Activated naive CD8-positive, alpha-beta T cell treated with anti-CD3 and anti-CD28 coated beads, Interleukin-2, amount 50 U/mL, for 24 hours (primary cell): ENCODE measurements at regions not wholly inside any gene's neighbourhood (a gene's known extent, or its start where the extent isn't known, plus 50 kb on each side); places are given as distances from the start of the nearest gene placed in this dataset.
"Not testable (repeated sequence)": the region's sequence is repeated elsewhere in the genome, so short reads cannot be mapped to it uniquely, and the experiment has no call there.

ENCODE experiments used
- ATAC-seq: fragments of 150-1000 bp; cut with Tn5 transposase; one replicate; pipeline ENCODE4 v1.10.0; 2021
- DNase-seq: peaks from one replicate; pipeline ENCODE4 v3.0.0; 2021
- H3K27ac Mint-ChIP-seq: one replicate; pipeline ENCODE4 v1.8.0; 2021; ENCODE audit warnings: mild to moderate bottlenecking, mixed read lengths
- H3K27me3 Mint-ChIP-seq: one replicate; pipeline ENCODE4 v1.8.0; 2021; ENCODE audit warnings: mixed read lengths
- H3K36me3 Mint-ChIP-seq: one replicate; pipeline ENCODE4 v1.8.0; 2021; ENCODE audit warnings: low read depth, mixed read lengths
- H3K4me1 Mint-ChIP-seq: one replicate; pipeline ENCODE4 v1.8.0; 2021; ENCODE audit warnings: mixed read lengths
- H3K4me3 Mint-ChIP-seq: one replicate; pipeline ENCODE4 v1.8.0; 2021; ENCODE audit warnings: mild to moderate bottlenecking, moderate library complexity, mixed read lengths
- H3K9me3 Mint-ChIP-seq: one replicate; pipeline ENCODE4 v1.8.0; 2021; ENCODE audit warnings: mixed read lengths

GRCh38 chr6:105859457-105859856 is 226.7 kb upstream of the PRDM1 start:
- DNase-seq: no peak

GRCh38 chr6:105858639-105859038 is 227.5 kb upstream of the PRDM1 start:
- H3K27me3 Mint-ChIP-seq, DNase-seq, H3K4me1 Mint-ChIP-seq, ATAC-seq, H3K27ac Mint-ChIP-seq, H3K9me3 Mint-ChIP-seq, H3K4me3 Mint-ChIP-seq, H3K36me3 Mint-ChIP-seq: not testable (repeated sequence)

More at GRCh38 chr6:105859457-105859856, 226.7 kb upstream of the PRDM1 start:
- H3K4me3 Mint-ChIP-seq: no peak overlapping the region
- peaks cover 2% of the 10 kb centered on the region for H3K4me1 Mint-ChIP-seq
- no peak overlapping the region for H3K27ac Mint-ChIP-seq
- no peaks in the 10 kb centered on the region for H3K9me3 Mint-ChIP-seq
- no peaks in the 10 kb centered on the region for H3K36me3 Mint-ChIP-seq
- H3K27me3 Mint-ChIP-seq: peaks cover 12% of the 10 kb centered on the region
- no peak for ATAC-seq

- no peaks in the 10 kb centered on the region for H3K4me1 Mint-ChIP-seq
- no peaks in the 10 kb centered on the region for H3K9me3 Mint-ChIP-seq
- ATAC-seq (no peak), DNase-seq (no peak)
- H3K27ac Mint-ChIP-seq: no peak overlapping the region
- peaks cover 6% of the 10 kb centered on the region for H3K27me3 Mint-ChIP-seq
- H3K4me3 Mint-ChIP-seq: no peak overlapping the region
- H3K36me3 Mint-ChIP-seq: no peaks in the 10 kb centered on the region
Observed at GRCh38 chr6:105855433-105855832, 230.7 kb upstream of the PRDM1 start.

GRCh38 chr6:105853979-105854378 is 232.2 kb upstream of the PRDM1 start:
- not testable (repeated sequence) for H3K4me3 Mint-ChIP-seq, H3K9me3 Mint-ChIP-seq, H3K27me3 Mint-ChIP-seq, H3K27ac Mint-ChIP-seq, H3K4me1 Mint-ChIP-seq, H3K36me3 Mint-ChIP-seq, DNase-seq, ATAC-seq

GRCh38 chr6:105851606-105852005 is 234.5 kb upstream of the PRDM1 start:
- no peaks in the 10 kb centered on the region for H3K36me3 Mint-ChIP-seq
- H3K4me3 Mint-ChIP-seq: no peak overlapping the region
- DNase-seq: no peak
- H3K27me3 Mint-ChIP-seq: peaks cover 2% of the 10 kb centered on the region
- no peak overlapping the region for H3K27ac Mint-ChIP-seq
- no peak for ATAC-seq
- no peaks in the 10 kb centered on the region for H3K9me3 Mint-ChIP-seq
- no peaks in the 10 kb centered on the region for H3K4me1 Mint-ChIP-seq

- Mint-ChIP-seq H3K27ac (no peak overlapping the region), H3K27me3 (peaks cover under 1% of the 10 kb centered on the region), H3K9me3 (no peaks in the 10 kb centered on the region), H3K4me3 (no peak overlapping the region), H3K4me1 (no peaks in the 10 kb centered on the region), H3K36me3 (no peaks in the 10 kb centered on the region)
- no peak for DNase-seq
- no peak for ATAC-seq
Observed at GRCh38 chr6:105851113-105851580, 235.0 kb upstream of the PRDM1 start.

- no peak overlapping the region for H3K27ac Mint-ChIP-seq
- no peaks in the 10 kb centered on the region for H3K4me1 Mint-ChIP-seq
- no peak for DNase-seq
- no peak overlapping the region for H3K4me3 Mint-ChIP-seq
- no peaks in the 10 kb centered on the region for H3K27me3 Mint-ChIP-seq
- no peak for ATAC-seq
- no peaks in the 10 kb centered on the region for H3K36me3 Mint-ChIP-seq
- no peaks in the 10 kb centered on the region for H3K9me3 Mint-ChIP-seq
Observed at GRCh38 chr6:105850261-105851112, 235.6 kb upstream of the PRDM1 start.

GRCh38 chr6:105849746-105850145 is 236.4 kb upstream of the PRDM1 start:
- H3K27ac Mint-ChIP-seq: no peak overlapping the region
- no peaks in the 10 kb centered on the region for H3K4me1 Mint-ChIP-seq
- no peaks in the 10 kb centered on the region for H3K9me3 Mint-ChIP-seq

GRCh38 chr6:105847433-105847832 is 238.7 kb upstream of the PRDM1 start:
- Mint-ChIP-seq H3K4me3 (no peak overlapping the region), H3K27me3 (no peaks in the 10 kb centered on the region), H3K36me3 (no peaks in the 10 kb centered on the region), H3K4me1 (no peaks in the 10 kb centered on the region), H3K27ac (no peak overlapping the region), H3K9me3 (no peaks in the 10 kb centered on the region)
- DNase-seq (no peak), ATAC-seq (no peak)

More at GRCh38 chr6:105849746-105850145, 236.4 kb upstream of the PRDM1 start:
- no peak for DNase-seq
- H3K36me3 Mint-ChIP-seq: no peaks in the 10 kb centered on the region
- no peak overlapping the region for H3K4me3 Mint-ChIP-seq
- ATAC-seq: no peak
- no peaks in the 10 kb centered on the region for H3K27me3 Mint-ChIP-seq

GRCh38 chr6:105844275-105844883 is 241.8 kb upstream of the PRDM1 start:
- no peak for ATAC-seq
- Mint-ChIP-seq H3K9me3 (no peaks in the 10 kb centered on the region), H3K27me3 (no peaks in the 10 kb centered on the region), H3K27ac (no peak overlapping the region), H3K4me1 (no peaks in the 10 kb centered on the region), H3K36me3 (no peaks in the 10 kb centered on the region), H3K4me3 (no peak overlapping the region)
- no peak for DNase-seq

GRCh38 chr6:105839266-105839665 is 246.9 kb upstream of the PRDM1 start:
- H3K27ac Mint-ChIP-seq: no peak overlapping the region
- H3K36me3 Mint-ChIP-seq: no peaks in the 10 kb centered on the region
- H3K27me3 Mint-ChIP-seq: peaks cover 3% of the 10 kb centered on the region
- DNase-seq (no peak), ATAC-seq (no peak)
- H3K4me3 Mint-ChIP-seq: no peak overlapping the region
- peaks cover 10% of the 10 kb centered on the region for H3K4me1 Mint-ChIP-seq
- H3K9me3 Mint-ChIP-seq: no peaks in the 10 kb centered on the region

- no peaks in the 10 kb centered on the region for H3K9me3 Mint-ChIP-seq
- ATAC-seq (no peak), DNase-seq (no peak)
- H3K4me1 Mint-ChIP-seq: peaks cover 10% of the 10 kb centered on the region
- no peak overlapping the region for H3K27ac Mint-ChIP-seq
- H3K4me3 Mint-ChIP-seq: no peak overlapping the region
- no peaks in the 10 kb centered on the region for H3K36me3 Mint-ChIP-seq
- H3K27me3 Mint-ChIP-seq: peaks cover 3% of the 10 kb centered on the region
Observed at GRCh38 chr6:105838171-105838570, 248.0 kb upstream of the PRDM1 start.

- DNase-seq: no peak
- Mint-ChIP-seq H3K4me3 (no peak overlapping the region), H3K27ac (no peak overlapping the region), H3K27me3 (peaks cover 3% of the 10 kb centered on the region), H3K36me3 (no peaks in the 10 kb centered on the region), H3K4me1 (peaks cover 10% of the 10 kb centered on the region), H3K9me3 (no peaks in the 10 kb centered on the region)
- no peak for ATAC-seq
Observed at GRCh38 chr6:105836889-105837288, 249.2 kb upstream of the PRDM1 start.

- DNase-seq: no peak
- no peak overlapping the region for H3K4me3 Mint-ChIP-seq
- no peak for ATAC-seq
- H3K4me1 Mint-ChIP-seq: peaks cover 10% of the 10 kb centered on the region
- no peaks in the 10 kb centered on the region for H3K36me3 Mint-ChIP-seq
- no peaks in the 10 kb centered on the region for H3K9me3 Mint-ChIP-seq
- no peak overlapping the region for H3K27ac Mint-ChIP-seq
- H3K27me3 Mint-ChIP-seq: peaks cover 3% of the 10 kb centered on the region
Observed at GRCh38 chr6:105836379-105836778, 249.8 kb upstream of the PRDM1 start.

GRCh38 chr6:105835373-105835772 is 250.8 kb upstream of the PRDM1 start:
- no peak for DNase-seq
- no peaks in the 10 kb centered on the region for H3K9me3 Mint-ChIP-seq
- H3K4me1 Mint-ChIP-seq: peaks cover 10% of the 10 kb centered on the region
- H3K27me3 Mint-ChIP-seq: peaks cover 3% of the 10 kb centered on the region
- H3K4me3 Mint-ChIP-seq: no peak overlapping the region
- no peaks in the 10 kb centered on the region for H3K36me3 Mint-ChIP-seq
- no peak overlapping the region for H3K27ac Mint-ChIP-seq
- ATAC-seq: no peak
